GM18909 (cell line): ENCODE measurements at regions not wholly inside any gene's neighbourhood (a gene's known extent, or its start where the extent isn't known, plus 50 kb on each side); places are given as distances from the start of the nearest gene placed in this dataset.

ENCODE experiments used
- ATAC-seq: cut with Tn5 transposase; IDR thresholded peaks from one replicate; pipeline ENCODE4 v1.9.1; 2021; ENCODE audit warnings: mild to moderate bottlenecking; ENCODE audit not compliant: unreplicated experiment, poor library complexity

- no peak for ATAC-seq
Measured at GRCh38 chr22:48654492-48654891, 1173.2 kb downstream of the BRD1 start.

DNA sequence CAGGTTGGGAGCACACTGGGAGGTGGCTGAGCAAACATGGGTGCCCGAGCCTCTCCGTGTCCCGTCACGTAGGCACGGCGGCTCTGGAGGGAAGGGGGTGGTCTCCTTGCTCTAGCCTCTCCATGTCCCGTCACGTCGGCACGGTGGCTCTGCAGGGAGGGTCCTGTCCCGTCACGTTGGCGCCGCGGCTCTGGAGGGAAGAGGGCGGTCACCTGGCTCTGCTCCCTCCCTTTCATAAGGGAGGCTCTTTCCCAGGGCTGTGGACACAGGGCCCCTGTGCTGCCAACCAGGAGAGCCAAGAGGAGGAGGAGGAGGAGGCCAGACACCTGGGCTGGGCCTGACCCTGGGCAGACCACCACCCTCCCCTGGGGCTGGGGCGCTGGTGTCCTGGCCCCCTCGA lies 1173.7 kb downstream of the BRD1 start:
- ATAC-seq = no peak

DNA sequence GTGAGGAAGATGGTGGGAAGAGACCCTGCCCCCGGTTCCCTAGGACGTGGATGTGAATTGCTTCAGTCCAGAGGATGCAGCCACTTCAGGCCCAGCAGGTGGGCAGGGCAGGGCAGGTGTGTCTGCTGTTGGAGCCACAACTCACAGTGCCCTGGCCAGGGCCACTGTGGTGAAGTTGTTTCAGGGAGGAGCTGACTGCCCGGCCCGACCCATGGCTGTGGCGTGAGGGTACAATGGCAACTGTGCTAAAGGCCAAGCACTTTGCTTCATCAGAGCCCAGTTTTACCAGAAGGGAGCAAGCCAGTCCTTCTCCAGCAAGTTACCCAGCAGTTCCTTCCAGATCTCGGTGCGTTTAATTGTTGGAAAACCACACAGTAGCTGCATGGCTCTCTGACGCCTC lies 1174.4 kb downstream of the BRD1 start:
- no peak for ATAC-seq

- ATAC-seq = no peak
Measured at GRCh38 chr22:48652796-48653195, 1174.9 kb downstream of the BRD1 start.

DNA sequence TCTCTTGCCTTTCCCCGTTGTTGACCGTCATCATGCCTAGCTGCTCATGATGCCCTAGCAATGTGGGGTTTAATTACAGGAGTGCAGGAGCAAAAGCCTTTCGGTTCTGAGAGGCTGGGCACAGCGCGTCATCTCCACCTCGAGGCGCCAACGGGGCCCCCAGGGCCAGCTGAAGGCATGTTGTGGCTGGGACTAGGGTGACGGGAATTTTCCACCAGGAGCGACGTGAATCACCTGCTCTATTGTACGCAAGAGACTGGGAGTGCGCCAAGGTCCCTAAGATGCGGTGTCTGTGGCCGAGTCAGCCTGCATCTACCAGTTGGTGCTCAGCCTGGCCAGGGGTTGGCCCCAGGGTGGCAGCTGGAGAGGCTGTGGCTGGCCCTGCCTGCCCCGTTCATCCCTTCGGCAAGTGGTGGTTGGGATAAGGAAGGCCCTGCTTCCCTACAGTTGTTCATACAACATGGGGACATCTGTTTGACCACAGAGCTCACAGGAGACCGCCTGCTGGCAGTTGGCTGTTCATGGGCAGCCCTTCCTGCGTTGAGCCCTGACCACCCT lies 1175.6 kb downstream of the BRD1 start:
- no peak for ATAC-seq

GRCh38 chr22:48651036-48651890 lies 1176.4 kb downstream of the BRD1 start:
- ATAC-seq = no peak

DNA sequence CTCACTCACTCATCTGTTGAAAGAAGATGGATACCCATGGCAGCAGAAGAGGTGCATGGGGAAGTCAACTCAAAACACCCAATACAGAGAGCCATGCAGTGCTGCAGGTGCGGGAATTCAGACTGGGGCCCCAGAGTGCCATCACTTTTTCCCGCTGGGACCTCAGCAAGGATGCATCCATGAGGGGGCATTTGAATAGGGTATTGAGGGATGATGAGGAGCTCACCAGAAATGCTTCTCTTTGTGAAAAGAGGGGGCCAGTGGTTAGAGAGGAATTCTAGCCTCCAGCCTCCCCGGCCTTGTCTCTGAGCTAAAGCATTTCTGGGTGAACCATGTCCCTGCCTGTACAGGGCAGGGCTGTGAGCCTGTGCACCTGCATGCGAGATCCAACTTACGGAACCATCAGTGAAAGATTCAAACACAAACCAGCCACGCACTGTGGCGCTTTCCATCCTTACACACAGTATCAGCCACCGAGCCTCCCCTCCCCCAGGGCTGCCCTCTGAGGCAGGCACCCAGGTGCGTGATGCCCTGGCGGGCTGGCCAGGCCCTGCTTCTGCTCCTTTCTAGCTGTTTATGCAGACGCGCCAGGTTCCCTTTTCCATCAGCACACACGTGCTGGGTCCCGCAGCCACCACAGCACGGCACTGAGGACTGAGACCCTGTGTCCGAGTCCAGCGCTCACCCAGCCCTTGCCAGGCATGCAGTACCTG lies 1177.2 kb downstream of the BRD1 start:
- no peak for ATAC-seq

DNA sequence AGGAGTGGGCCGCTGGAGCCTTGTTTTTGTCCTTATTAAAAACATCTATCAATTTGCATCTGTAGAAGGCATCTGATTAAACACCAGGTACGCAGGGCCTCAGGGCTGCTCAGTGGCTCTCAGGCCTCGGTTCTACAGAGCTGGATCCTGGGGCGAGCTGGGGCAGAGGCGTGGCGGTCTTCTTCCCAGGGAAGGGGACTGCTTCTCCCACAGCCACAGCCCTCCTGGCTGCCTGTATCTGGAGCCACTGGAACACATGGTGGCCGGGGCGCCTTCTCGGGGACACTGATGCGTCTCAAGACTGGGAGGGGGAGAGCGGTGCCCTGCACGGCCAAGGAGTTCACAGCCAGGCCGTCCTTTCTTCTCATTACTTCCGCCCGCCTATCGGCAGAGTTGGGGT lies 1178.2 kb downstream of the BRD1 start:
- no peak for ATAC-seq

DNA sequence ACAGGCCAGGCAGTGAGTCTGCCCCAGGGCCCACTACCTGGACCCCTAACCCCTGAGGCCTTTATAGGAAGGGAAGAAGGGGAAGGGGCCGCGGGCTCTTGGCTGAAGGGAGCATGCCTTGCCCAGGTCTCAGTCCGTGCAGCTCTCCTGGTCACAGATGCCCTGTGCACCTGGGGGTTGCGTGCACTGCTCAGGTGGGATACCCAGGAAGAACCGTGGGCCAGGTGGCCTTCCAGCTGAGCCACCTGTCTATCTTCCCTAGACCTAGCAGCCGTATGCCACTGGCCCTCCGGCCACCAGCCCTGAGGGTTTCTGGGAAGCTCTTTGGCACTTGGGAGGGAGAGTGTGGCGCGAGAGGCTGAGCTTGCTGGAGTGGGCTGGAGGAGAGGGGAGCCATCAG lies 1178.6 kb downstream of the BRD1 start:
- ATAC-seq = no peak

DNA sequence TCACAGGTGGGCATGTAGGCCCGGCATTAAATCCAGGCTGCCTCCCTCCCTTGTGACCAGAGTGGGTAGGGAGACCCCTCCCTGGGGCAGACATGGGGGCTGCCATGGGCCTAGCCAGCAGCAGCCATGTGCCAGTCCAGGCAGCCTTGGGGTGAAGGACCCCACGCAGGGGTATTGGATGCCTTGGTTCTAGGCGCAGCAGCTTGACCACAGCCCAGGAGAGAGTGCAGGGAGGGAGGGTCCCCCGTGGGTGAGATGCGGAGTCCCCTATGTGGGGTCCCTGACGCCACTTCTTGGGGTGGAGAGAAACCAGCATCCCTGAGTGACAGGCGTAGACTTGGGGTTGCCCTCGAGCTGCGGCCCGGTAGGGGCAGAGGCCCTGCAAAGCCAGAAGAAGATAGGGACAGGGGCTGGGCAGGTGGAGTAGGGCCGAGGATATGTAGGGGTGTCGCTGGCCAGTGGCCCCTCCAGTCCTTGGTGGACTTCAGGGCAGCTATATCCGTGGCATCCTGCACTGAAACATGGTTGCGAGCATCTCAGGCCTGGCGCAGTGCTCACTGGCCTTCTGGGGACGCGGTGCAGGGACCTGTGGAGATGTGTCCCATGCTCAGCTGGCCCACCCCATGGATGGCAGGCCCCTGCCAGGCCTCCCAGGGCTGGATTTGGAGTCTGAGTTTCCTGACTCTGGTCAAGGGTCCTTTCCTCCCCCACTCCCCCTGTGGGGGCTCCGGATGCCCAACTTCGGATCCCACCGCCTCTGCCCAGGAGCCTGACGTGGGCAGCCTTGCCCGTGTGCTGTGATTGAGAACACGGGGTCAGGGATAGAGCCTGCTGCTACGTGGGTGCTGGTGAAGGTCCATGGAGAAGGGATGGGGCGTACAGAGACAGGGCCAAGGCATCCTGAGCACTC lies 1179.8 kb downstream of the BRD1 start:
- no peak for ATAC-seq

DNA sequence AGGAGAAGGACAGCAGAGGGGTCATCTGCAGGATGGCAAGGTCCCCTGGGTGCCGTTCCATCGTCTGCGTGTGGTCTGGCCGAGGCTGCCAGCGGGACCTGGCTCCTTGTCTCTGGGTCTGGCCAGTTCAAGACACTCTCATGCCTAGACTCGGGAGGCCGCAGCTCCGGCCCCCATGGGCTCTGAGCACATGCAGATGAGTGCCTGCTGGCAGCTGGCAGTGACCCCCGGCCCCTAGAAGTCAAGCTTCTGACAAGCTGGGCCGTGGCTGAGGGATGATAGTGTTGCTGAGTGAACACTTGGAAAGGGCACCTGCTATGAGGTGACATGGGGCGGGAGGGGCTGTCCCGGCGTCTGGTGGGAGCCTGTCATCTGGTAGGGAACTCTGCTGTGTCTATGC lies 1180.6 kb downstream of the BRD1 start:
- ATAC-seq = no peak

- ATAC-seq = no peak
Measured at GRCh38 chr22:48646216-48646925, 1181.3 kb downstream of the BRD1 start.

- ATAC-seq = no peak
Measured at GRCh38 chr22:48645766-48646165, 1181.9 kb downstream of the BRD1 start.

- no peak for ATAC-seq
Measured at GRCh38 chr22:48644997-48645396, 1182.7 kb downstream of the BRD1 start.

DNA sequence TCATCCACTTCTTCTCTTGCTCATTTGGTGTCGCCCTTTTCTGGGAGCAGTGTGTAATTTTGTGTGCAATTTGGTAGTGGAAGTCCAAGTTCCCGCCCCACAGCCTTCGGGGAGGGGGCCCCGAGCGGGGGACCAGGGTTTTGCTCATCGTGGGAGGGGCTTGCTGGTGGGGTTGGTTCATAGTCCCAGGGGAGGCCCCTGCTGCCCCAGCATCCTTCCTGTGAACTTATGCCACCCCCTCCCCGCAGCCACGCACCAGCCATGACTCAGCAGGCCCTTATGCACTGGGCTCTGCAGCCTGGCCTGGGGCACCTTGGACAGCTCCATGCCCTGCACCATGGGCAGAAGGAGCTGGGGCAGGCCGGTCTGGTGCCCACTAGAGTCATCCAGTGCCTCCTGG lies 1183.6 kb downstream of the BRD1 start:
- no peak for ATAC-seq

DNA sequence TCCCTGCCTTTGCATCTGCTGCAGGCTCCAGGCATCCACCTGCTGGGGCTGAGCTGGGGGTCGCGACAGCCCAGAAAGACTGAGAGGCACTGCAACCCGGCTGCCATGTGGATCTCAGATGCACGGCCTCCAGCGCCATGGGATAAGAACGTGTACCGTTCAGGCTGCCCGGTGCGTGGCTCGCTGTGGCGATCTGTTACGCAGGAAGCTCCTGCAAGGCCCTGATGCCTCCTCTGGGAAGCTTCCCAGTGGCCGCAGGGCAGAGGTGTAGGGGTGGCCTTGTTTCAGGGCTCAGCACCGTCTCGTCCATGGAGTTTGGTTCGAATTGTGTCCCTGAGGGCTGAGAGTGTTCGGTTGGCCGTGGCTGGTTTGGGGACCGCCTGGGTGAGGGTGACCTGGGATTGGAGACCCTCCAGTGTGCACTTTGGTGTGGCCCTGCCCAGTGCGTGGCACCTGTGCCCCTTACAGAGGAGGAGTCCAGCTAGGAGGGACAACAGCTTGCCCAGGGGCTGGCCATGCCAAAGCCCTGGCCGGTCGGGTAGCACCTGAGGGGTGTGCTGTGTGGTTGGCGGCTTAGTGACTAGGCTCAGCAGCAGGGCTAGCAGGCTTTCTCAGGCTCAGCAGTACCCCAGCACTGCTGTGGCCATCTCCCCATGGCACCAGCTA lies 1184.5 kb downstream of the BRD1 start:
- ATAC-seq = no peak

- no peak for ATAC-seq
Measured at GRCh38 chr22:48642550-48642949, 1185.1 kb downstream of the BRD1 start.

DNA sequence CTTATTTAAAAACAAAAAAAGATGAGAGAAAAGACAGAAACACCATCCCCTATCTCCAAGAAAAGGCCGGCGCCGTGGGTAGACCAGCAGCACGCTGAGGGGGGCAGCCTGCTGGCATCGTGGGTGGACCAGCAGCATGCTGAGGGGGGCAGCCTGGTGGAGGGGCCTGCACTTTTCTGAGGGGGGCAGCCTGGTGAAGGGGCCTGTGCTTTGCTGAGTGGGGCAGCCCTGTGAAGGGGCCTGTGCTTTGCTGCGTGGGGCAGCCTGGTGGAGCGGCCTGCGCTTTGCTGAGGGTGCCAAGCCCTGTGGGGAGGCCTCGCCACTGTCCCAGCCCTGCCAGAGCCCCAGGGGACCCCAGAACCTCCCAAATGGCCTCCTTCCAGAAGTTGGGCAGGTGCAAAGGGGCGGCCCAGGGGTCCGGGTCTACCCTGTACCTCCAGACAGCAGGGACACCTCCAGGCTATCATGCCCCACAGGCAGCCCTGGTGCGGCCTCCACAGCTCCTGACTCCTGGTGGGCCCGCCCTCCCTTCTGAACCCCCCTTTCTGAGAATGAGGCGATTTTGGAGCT lies 1185.7 kb downstream of the BRD1 start:
- ATAC-seq = no peak
